ENCODE measurements at regions not wholly inside any gene's neighbourhood (a gene's known extent, or its start where the extent isn't known, plus 50 kb on each side); places are given as distances from the start of the nearest gene placed in this dataset.
"Not testable (repeated sequence)": the region's sequence is repeated elsewhere in the genome, so short reads cannot be mapped to it uniquely, and the experiment has no call there.

DNA sequence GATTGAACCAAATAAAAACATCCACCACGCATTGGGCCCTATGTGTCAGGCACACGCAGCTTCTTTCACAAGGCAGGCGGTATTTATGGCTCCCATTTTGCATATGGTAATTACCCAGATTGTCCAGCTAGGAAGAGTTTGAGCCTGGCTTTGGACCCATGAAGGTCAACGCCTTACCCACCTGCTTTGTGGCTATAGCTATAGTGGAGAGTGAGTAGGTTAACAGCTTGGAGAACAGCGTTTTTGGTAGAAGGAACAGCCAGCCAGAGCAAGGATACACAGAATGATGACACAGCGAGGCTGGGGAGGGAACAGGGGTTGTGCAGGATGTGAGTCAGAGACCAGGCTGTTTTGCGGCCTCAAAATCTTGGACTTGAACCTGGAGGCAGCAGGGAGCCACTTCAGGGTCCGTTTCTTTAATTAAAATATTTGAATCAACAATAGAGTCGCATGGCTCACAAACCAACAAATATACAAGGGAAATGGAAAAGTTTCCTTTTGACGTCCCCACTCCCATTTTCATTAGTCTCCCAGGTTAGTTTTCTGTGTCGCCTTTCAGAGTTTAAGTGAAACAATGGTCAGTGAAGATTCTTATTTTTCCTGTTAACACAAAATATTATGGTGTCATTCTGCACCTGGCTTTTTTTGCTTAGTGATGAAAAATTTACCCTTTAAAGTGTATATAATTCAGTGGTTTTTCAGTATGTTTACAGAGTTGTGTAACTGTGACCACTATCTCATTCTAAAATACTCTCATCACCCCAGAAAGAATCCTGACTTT lies 118.2 kb upstream of the STX18 start:
- Mint-ChIP-seq H3K4me1 (no peaks in the 10 kb centered on the region), H3K27ac (no peak overlapping the region), H3K27me3 (no peaks in the 10 kb centered on the region), H3K4me3 (no peak overlapping the region), H3K36me3 (peaks cover 8 to 10% of the 10 kb centered on the region in 2 donors), H3K9me3 (peaks cover 0 to 3% (median 0%) of the 10 kb centered on the region in 7 donors)
- DNase-seq (no peak), ATAC-seq (ENCODE audit: low read depth in 2 of 2) (no peak)

DNA sequence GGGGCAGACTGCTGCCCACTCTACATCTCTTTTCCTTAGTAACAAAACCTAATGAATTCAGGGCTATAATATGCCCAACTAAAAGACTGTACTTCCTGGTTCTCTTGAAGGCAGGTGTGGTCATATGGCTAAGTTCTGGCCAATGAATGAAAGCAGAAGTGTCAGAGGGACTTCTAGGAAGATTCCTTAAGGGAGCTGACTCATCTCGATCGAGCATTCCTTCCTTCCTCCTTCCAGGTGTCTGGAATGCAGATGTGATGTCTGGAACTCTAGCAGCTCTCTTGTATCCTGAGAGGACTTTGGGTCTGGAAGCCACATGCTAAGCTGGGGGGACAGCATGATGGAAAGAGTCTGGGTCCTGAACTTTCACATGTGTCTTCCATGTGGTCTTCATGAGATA lies 116.2 kb upstream of the STX18 start:
- Mint-ChIP-seq H3K36me3 (peaks cover 8 to 11% of the 10 kb centered on the region in 2 donors), H3K9me3 (peaks cover 0 to 3% (median 0%) of the 10 kb centered on the region in 7 donors), H3K4me3 (no peak overlapping the region), H3K4me1 (no peaks in the 10 kb centered on the region), H3K27me3 (no peaks in the 10 kb centered on the region), H3K27ac (no peak overlapping the region)
- no peak for DNase-seq
- ATAC-seq (ENCODE audit: low read depth in 2 of 2) = no peak

DNA sequence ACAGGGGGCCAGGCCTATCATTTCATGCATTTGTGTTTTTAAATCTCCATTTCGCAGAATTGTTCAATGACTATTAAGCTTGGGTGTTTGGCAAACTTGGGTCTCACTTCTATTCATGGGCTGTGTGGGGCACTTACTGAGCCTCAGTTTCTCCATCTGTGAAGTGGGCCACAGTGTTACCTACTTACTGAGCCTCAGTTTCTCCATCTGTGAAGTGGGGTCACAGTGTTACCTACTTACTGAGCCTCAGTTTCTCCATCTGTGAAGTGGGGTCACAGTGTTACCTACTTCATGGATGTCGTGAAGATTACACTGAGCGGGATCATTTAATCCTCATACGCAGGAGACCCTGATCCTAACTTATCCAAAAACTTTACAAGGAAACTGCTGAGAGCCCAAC lies 115.1 kb upstream of the STX18 start:
- ATAC-seq (ENCODE audit: low read depth in 2 of 2) = no peak
- H3K27me3 Mint-ChIP-seq = no peaks in the 10 kb centered on the region
- no peaks in the 10 kb centered on the region for H3K4me1 Mint-ChIP-seq
- DNase-seq = no peak
- H3K9me3 Mint-ChIP-seq = peaks cover 0 to 3% (median 0%) of the 10 kb centered on the region in 7 donors
- peak overlapping the region in 1 of 6 donors; percentile 4 for H3K27ac Mint-ChIP-seq
- H3K36me3 Mint-ChIP-seq = peaks cover 8 to 19% of the 10 kb centered on the region in 2 donors
- H3K4me3 Mint-ChIP-seq = no peak overlapping the region

DNA sequence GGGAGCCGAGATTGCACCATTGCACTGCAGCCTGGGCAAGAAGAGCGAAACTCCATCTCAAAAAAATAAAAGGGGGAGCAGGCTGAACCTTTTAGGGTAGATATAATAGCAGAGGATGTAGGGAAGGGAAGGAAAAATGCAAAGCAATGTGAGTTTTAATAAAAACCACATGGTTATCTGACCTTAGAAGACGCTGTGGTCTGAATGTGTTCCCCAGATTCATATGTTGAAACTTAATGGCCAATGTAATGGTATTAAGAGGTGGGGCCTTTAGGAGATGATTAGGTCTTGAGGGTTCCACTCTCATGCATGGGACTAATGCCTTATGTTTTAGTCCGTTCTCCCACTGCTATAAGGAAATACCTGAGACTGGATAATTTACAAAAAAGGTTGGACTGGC lies 114.1 kb upstream of the STX18 start:
- DNase-seq = no peak
- ATAC-seq (ENCODE audit: low read depth in 2 of 2) = no peak
- Mint-ChIP-seq H3K4me3 (no peak overlapping the region), H3K27ac (no peak overlapping the region), H3K27me3 (no peaks in the 10 kb centered on the region), H3K36me3 (peaks cover 8 to 19% of the 10 kb centered on the region in 2 donors), H3K4me1 (no peaks in the 10 kb centered on the region), H3K9me3 (peaks cover 0 to 3% (median 0%) of the 10 kb centered on the region in 7 donors)

DNA sequence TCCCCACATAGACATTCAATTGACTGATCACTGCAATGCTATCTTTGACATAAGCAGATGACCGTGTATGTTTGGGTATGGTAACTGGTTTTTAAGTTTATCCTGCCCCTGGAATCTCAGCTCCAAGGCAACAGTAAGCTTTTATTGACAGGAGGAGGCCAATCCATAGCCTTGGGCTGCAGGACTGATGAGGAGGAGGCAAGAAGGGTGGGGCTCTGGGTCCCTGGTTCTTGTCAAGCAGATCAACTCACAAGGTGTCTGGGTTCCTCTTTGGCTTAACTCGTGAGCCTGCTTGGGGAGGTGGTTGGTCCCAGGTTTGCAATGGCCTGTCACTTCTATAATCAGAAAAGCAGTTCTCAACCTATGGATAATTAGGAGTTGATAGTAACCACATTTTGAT lies 113.2 kb upstream of the STX18 start:
- DNase-seq (no peak), ATAC-seq (ENCODE audit: low read depth in 2 of 2) (no peak)
- Mint-ChIP-seq H3K9me3 (peaks cover 0 to 3% (median 0%) of the 10 kb centered on the region in 7 donors), H3K4me1 (no peaks in the 10 kb centered on the region), H3K36me3 (peaks cover 8 to 19% of the 10 kb centered on the region in 2 donors), H3K27ac (no peak overlapping the region), H3K27me3 (no peaks in the 10 kb centered on the region), H3K4me3 (no peak overlapping the region)

DNA sequence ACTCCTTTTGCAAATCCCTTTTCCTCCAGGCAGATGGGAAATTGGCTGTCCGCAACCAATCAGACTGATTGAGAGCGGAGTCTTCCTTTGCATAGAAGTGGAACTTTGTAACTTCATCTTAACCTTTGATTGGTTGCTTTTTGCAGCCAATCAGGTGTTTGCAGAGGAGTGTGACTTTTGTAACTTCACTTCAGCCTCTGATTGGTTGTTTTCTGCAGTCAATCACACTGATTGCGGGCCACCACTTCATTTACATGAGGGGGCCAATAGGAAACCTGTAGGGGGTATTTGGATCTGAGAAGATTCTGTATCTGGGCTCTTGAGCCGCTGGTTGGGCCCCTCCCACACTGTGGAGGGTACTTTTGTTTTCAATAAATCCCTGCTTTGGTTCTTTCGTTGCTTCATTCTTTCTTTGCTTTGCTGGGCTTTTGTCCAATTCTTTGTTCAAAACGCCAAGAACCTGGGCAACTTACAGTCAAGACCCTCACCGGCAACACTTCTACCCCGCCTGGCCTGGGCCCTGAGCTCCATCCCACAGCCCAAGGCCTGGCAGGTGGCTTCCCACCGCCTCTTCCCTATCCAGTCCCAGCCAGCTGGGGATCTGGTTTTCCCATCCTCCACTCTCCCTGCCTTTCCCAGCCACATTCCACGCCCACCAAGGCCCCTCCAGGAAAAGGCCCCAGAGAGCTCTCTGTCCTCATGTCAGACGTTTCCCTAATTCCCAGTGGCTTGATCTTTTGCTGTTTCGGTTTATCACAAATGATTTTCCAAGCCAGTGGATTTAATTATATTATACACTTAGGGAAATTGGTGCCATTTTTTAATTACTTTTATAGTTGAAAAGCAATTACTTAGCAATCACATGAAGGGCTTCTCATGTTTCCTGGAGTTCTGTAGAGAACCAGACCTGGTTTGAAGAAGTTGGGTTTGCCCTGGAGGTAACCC lies 110.2 kb upstream of the STX18 start:
- Mint-ChIP-seq H3K4me1 (no peaks in the 10 kb centered on the region), H3K4me3 (no peak overlapping the region), H3K9me3 (no peaks in the 10 kb centered on the region), H3K27me3 (no peaks in the 10 kb centered on the region), H3K36me3 (peaks cover 0 to 19% of the 10 kb centered on the region in 2 donors), H3K27ac (no peak overlapping the region)
- no peak for DNase-seq
- no peak for ATAC-seq (ENCODE audit: low read depth in 2 of 2)

DNA sequence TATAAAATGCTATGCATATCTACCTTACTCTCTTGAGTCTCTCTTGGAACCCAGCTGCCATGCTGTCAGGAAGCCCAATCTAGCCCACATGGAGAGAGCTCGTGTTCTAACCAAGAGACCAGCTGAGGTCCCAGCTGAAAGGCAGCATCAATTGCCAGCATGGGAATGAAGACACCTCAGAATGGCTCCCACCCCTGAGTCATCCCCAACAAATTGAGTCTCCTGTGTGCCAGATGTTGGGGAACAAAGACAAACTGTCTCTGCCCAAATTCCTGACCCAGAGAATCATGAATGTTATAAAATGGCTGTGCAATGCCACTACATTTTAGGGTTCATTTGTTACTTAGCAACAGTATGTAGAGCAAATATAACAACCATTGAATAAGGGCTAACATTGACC lies 105.2 kb upstream of the STX18 start:
- Mint-ChIP-seq H3K27ac (no peak overlapping the region), H3K4me3 (no peak overlapping the region), H3K36me3 (peaks cover 0 to 10% of the 10 kb centered on the region in 2 donors), H3K4me1 (no peaks in the 10 kb centered on the region), H3K9me3 (peaks cover 0 to 3% (median 0%) of the 10 kb centered on the region in 7 donors), H3K27me3 (no peaks in the 10 kb centered on the region)
- ATAC-seq (ENCODE audit: low read depth in 2 of 2) (no peak), DNase-seq (no peak)

DNA sequence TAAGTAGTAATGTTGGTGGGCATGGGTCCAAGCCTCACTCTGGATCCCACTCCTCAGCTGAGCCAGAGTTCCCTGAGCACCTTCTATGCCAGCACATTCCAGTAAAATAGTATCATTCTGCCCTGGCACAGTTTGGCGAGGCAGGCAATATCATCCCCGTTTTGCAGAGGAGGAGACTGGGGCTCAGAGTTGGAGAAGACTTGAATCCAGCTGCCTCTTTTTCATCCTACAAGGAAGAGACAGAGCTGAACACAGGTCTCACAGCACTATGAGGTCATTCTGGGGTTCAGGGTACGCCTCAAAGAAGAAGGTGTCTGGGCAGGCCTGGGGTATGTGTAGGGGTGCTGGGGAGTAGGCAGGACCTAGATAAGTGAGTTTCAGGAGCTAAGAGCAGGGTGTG lies 103.9 kb upstream of the STX18 start:
- DNase-seq = no peak
- no peak overlapping the region for H3K27ac Mint-ChIP-seq
- H3K4me3 Mint-ChIP-seq = no peak overlapping the region
- H3K4me1 Mint-ChIP-seq = no peaks in the 10 kb centered on the region
- peaks cover 0 to 3% (median 0%) of the 10 kb centered on the region in 7 donors for H3K9me3 Mint-ChIP-seq
- ATAC-seq (ENCODE audit: low read depth in 2 of 2) = no peak
- H3K27me3 Mint-ChIP-seq = no peaks in the 10 kb centered on the region
- H3K36me3 Mint-ChIP-seq = peaks cover 0 to 10% of the 10 kb centered on the region in 2 donors

DNA sequence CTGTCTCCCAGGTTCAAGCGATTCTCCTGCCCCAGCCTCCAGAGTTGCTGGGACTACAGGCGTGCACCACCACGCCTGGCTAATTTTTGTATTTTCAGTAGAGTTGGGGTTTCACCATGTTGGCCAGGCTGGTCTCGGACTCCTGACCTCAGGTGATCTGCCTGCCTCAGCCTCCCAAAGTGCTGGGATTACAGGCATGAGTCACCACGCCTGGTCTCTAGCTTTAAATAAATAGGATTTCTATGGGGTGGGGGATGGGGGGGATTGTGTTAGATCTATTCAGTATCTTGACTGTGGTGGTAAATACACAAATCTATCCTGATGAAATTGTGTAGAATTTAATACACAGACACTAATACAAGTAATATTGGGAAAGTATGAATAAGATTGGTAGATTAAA lies 102.4 kb upstream of the STX18 start:
- not testable (repeated sequence) for H3K4me1 Mint-ChIP-seq; H3K27me3 Mint-ChIP-seq; ATAC-seq (ENCODE audit: low read depth in 2 of 2); H3K4me3 Mint-ChIP-seq; DNase-seq; H3K9me3 Mint-ChIP-seq; H3K36me3 Mint-ChIP-seq
- H3K27ac Mint-ChIP-seq = peak overlapping the region in 1 of 6 donors; percentile 4

DNA sequence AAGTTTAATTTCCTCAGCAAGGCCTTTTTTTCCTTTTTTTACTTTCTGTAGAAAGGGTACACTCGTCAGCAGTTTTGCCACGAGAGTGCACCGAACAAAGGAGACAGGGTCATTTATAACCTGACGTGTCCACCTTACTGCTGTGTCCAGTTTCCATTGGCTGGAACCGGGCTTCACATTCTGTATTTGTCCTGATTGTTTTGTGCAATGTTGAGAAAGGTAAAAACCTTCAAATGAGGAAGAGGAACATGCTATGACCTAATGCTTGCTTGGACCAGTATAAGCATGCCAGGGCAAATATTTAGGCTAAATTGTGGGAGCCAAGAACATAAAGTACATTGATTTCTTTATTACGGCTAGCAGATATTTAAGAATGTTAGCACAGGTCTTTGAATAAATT lies 101.9 kb upstream of the STX18 start:
- H3K4me3 Mint-ChIP-seq; H3K27ac Mint-ChIP-seq; H3K9me3 Mint-ChIP-seq; H3K27me3 Mint-ChIP-seq; ATAC-seq (ENCODE audit: low read depth in 2 of 2); H3K36me3 Mint-ChIP-seq; H3K4me1 Mint-ChIP-seq; DNase-seq: not testable (repeated sequence)

DNA sequence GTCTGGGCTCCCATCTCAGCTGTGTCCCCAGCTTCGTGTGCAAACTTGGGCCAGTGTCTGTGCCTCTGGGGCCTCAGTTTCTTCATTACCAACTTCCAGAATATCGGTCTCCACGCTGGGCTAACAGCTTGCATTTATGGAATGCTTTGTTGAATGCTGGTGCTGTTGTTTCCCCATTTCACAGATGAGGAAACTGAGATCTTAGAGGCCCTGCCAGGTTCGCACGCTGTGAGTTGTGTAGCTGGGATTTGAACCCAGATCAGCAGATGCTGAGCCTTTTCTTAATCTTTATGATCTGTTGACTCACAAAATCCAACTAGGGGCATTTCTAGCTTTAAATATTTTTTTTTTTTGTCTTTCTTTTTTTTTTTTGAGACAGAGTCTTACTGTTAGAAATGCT lies 101.5 kb upstream of the STX18 start:
- no peak overlapping the region for H3K27ac Mint-ChIP-seq
- peaks cover 0 to 4% (median 4%) of the 10 kb centered on the region in 3 donors for H3K4me1 Mint-ChIP-seq
- no peak for ATAC-seq (ENCODE audit: low read depth in 2 of 2)
- H3K4me3 Mint-ChIP-seq = no peak overlapping the region
- H3K36me3 Mint-ChIP-seq = peaks cover 0 to 7% of the 10 kb centered on the region in 2 donors
- no peaks in the 10 kb centered on the region for H3K27me3 Mint-ChIP-seq
- peaks cover 0 to 6% (median 2%) of the 10 kb centered on the region in 7 donors for H3K9me3 Mint-ChIP-seq
- DNase-seq = no peak

DNA sequence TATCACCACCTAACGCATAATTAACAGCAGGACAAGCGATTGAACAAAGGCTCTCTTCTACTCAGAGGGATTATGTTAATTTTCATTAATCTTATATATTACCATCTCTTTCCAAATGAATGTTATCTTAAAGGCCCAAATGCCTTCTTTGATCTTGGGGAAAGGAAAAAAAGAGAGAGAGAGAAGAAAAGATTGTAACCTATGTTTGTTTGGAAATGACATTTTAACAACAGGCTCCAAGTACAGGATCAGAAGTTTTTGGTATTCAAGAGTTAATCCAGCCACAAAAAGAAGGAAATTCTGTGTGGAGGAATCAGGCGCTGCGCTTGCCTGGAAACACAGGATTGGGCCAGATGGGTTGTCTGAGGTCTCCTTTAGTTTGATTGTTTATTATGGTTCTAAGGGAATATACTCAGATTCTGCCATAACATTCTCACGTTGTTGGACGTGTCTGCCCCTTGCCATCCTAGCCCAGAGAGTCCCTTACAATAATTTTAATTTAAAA lies 100.7 kb upstream of the STX18 start:
- no peak overlapping the region for H3K4me3 Mint-ChIP-seq
- no peak for DNase-seq
- peaks cover 0 to 7% of the 10 kb centered on the region in 2 donors for H3K36me3 Mint-ChIP-seq
- no peak for ATAC-seq (ENCODE audit: low read depth in 2 of 2)
- H3K9me3 Mint-ChIP-seq = peaks cover 0 to 6% (median 2%) of the 10 kb centered on the region in 7 donors
- peak overlapping the region in 1 of 6 donors; percentile 77 for H3K27ac Mint-ChIP-seq
- peaks cover 0 to 4% (median 4%) of the 10 kb centered on the region in 3 donors for H3K4me1 Mint-ChIP-seq
- H3K27me3 Mint-ChIP-seq = no peaks in the 10 kb centered on the region

DNA sequence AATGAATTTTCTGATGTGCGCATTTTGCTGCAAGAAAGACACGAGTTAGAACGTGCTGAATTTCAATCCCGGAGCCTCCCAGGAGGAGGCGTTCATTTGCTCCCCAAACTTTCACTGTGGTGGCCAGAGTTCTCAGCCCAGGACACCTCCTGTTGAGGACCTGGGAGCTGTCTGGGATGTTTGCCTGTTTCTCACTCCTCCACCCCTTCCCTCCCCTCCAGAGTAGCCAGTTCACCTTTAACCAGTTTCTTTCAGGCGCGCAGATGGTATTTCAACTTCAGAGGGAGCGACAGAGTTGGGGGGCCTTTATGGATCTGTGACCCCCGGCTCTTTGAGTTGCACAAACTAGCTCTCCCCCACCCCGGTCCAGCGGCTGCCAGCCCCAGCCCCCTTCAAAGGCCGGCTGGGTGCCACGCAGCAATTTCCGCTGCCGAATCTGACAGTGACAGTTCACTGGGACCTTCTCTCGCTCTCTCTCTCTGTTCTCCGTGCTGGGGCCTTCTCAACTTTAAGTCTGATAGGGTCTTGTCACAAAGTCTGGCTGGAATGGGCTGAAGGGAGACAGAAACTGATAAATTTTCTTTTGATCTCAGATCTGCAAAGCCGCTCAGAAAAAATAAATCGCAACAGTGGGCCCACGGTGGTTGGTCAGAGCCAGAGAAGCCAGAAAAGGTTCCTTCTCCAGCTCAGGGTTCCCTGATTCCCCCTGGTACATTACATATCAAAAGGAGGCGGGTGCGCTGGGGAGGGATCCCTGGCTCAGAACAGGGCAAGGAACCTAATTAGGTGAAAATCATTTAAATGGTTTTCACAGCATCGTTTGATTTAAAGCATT lies 100.0 kb upstream of the STX18 start:
- H3K9me3 Mint-ChIP-seq = peaks cover 0 to 6% (median 1%) of the 10 kb centered on the region in 7 donors
- H3K27me3 Mint-ChIP-seq = no peaks in the 10 kb centered on the region
- H3K4me1 Mint-ChIP-seq = peaks cover 0 to 4% (median 4%) of the 10 kb centered on the region in 3 donors

More for the DNA sequence above, 100.0 kb upstream of the STX18 start:
- DNase-seq = no peak
- ATAC-seq (ENCODE audit: low read depth in 2 of 2) = no peak
- H3K4me3 Mint-ChIP-seq = no peak overlapping the region
- H3K27ac Mint-ChIP-seq = no peak overlapping the region
- H3K36me3 Mint-ChIP-seq = peaks cover 0 to 7% of the 10 kb centered on the region in 2 donors
